GM12878 (cell line): ENCODE measurements at regions not wholly inside any gene's neighbourhood (a gene's known extent, or its start where the extent isn't known, plus 50 kb on each side); places are given as distances from the start of the nearest gene placed in this dataset.

Experiments used
- ATAC-seq: fragments of 200-7000 bp; cut with Tn5 transposase; 3 replicates; pipeline ENCODE4 v1.9.1; 2020; ENCODE audit warnings: mild to moderate bottlenecking, moderate library complexity
- BruUV-seq: library from RNA; stranded (reverse); fragments of 400-500 nt; replicated peaks from 2 replicates; lab custom pipeline; 2021; lab: Mats Ljungman, UMichigan
- CTCF ChIA-PET: fragments of 300-600 bp; sonication (Branson Sonifier 250); formaldehyde crosslinking; extraction: SDS; loops from one replicate; lab custom pipeline; 2021; ENCODE audit warnings: inconsistent platforms; lab: Yijun Ruan, JAX
- POLR2A ChIA-PET: fragments of 350-600 bp; formaldehyde crosslinking; extraction: SDS; loops from one replicate; lab custom pipeline; 2021; ENCODE audit warnings: inconsistent platforms; lab: Charles Lee
- RAD21 ChIA-PET: fragments of 300-600 bp; sonication (Branson Sonifier 250); formaldehyde crosslinking; loops from one replicate; lab custom pipeline; 2023; ENCODE audit warnings: antibody characterized with exemption; ENCODE audit not compliant: unreplicated experiment; lab: Charles Lee
- SMC1A ChIA-PET: fragments of 300-600 bp; sonication (Branson Sonifier 250); formaldehyde crosslinking; loops from one replicate; lab custom pipeline; 2023; ENCODE audit not compliant: unreplicated experiment, uncharacterized antibody; lab: Charles Lee
- DNase-seq: peaks from one replicate; pipeline ENCODE4 v3.0.0-alpha.2; 2011; ENCODE audit warnings: low read depth, low spot score
- FAIRE-seq: peaks from 3 replicates; lab custom pipeline; 2011; peaks lifted over from hg19 to GRCh38; lab: Jason Lieb, UNC
- H2AFZ ChIP-seq: 2 replicates; pipeline ENCODE4 v1.6.0; 2011; ENCODE audit warnings: low read depth, low read length, control low read depth; ENCODE audit not compliant: control insufficient read depth
- H3K27ac ChIP-seq: 2 replicates; pipeline ENCODE4 v1.5.1; 2011; ENCODE audit warnings: control low read depth; ENCODE audit not compliant: control insufficient read depth, insufficient read depth
- H3K27me3 ChIP-seq, 2 experiments: replicated peaks in 1 of 2; 2 replicates each; pipeline versions ENCODE4 v1.6.0 to v1.6.1; 2011; ENCODE audit warnings: low read length in 1 of 2; ENCODE audit not compliant: control insufficient read depth in 2 of 2, insufficient read depth in 2 of 2
- H3K36me3 ChIP-seq, 2 experiments: 2 replicates each; pipeline ENCODE4 v1.5.1; 2011; ENCODE audit warnings: low read length in 1 of 2; ENCODE audit not compliant: control insufficient read depth in 2 of 2, insufficient read depth in 2 of 2
- H3K4me1 ChIP-seq: 2 replicates; pipeline ENCODE4 v1.6.1; 2011; ENCODE audit warnings: mild to moderate bottlenecking, low read length, moderate library complexity, mixed read lengths; ENCODE audit not compliant: control insufficient read depth, insufficient read depth
- H3K4me2 ChIP-seq: 2 replicates; pipeline ENCODE4 v1.6.0; 2011; ENCODE audit warnings: control low read depth; ENCODE audit not compliant: control insufficient read depth, insufficient read depth
- H3K4me3 ChIP-seq: fragments of 200-600 bp; sonication (generic); 2 replicates; pipeline ENCODE4 v1.5.1; 2016
- H3K79me2 ChIP-seq: 2 replicates; pipeline ENCODE4 v1.6.0; 2011; ENCODE audit warnings: low read length; ENCODE audit not compliant: control insufficient read depth, insufficient read depth
- H3K9ac ChIP-seq: 2 replicates; pipeline ENCODE4 v1.8.0; 2011; ENCODE audit warnings: low read length, control low read depth, mixed read lengths; ENCODE audit not compliant: control insufficient read depth, insufficient read depth
- H3K9me3 ChIP-seq: replicated peaks from 3 replicates; pipeline ENCODE4 v1.5.1; 2011; ENCODE audit warnings: mild to moderate bottlenecking, low read length; ENCODE audit not compliant: control insufficient read depth, insufficient read depth
- H4K20me1 ChIP-seq: 2 replicates; pipeline ENCODE4 v1.6.0; 2011; ENCODE audit not compliant: control insufficient read depth, insufficient read depth
- BACH1 ChIP-seq: fragments of 450-650 bp; IDR thresholded peaks from 2 replicates; pipeline ENCODE4 v1.6.1; 2017; ENCODE audit warnings: mild to moderate bottlenecking, borderline replicate concordance
- BCLAF1 ChIP-seq: fragments of 450-650 bp; IDR thresholded peaks from 2 replicates; pipeline ENCODE4 v1.6.1; 2017; ENCODE audit warnings: antibody characterized with exemption, mild to moderate bottlenecking, moderate library complexity
- CBX5 ChIP-seq: sonication (generic); IDR thresholded peaks from 2 replicates; pipeline ENCODE4 v1.6.1; 2016; ENCODE audit warnings: low read depth, moderate library complexity, mild to moderate bottlenecking, inconsistent platforms
- DPF2 ChIP-seq: fragments of 450-650 bp; IDR thresholded peaks from 2 replicates; pipeline ENCODE4 v1.6.1; 2017; ENCODE audit warnings: mild to moderate bottlenecking
- GABPA ChIP-seq: IDR thresholded peaks from 2 replicates; pipeline ENCODE4 v1.6.1; 2014; ENCODE audit warnings: antibody characterized with exemption, low read depth, mild to moderate bottlenecking, inconsistent platforms
- IRF4 ChIP-seq: IDR thresholded peaks from 2 replicates; pipeline ENCODE4 v1.6.1; 2011; ENCODE audit warnings: low read depth, low read length
- JUND ChIP-seq: IDR thresholded peaks from 2 replicates; pipeline ENCODE4 v1.6.1; 2012; ENCODE audit warnings: low read depth, mild to moderate bottlenecking, low read length, improper control_type of control experiment, moderate library complexity
- NR2C1 ChIP-seq: fragments of 450-650 bp; IDR thresholded peaks from 2 replicates; pipeline ENCODE4 v1.6.1; 2017; ENCODE audit warnings: antibody characterized with exemption, mild to moderate bottlenecking, moderate library complexity
- PML ChIP-seq: IDR thresholded peaks from 2 replicates; pipeline ENCODE4 v1.6.1; 2012; ENCODE audit warnings: low read length, inconsistent platforms
- RB1 ChIP-seq: fragments of 450-650 bp; formaldehyde crosslinking; IDR thresholded peaks from 2 replicates; pipeline ENCODE4 v1.6.1; 2017; ENCODE audit warnings: mild to moderate bottlenecking, borderline replicate concordance
- SUZ12 ChIP-seq: fragments of 200-600 bp; sonication (generic); IDR thresholded peaks from one replicate; pipeline ENCODE4 v1.6.1; 2018; ENCODE audit warnings: antibody characterized with exemption, mild to moderate bottlenecking; ENCODE audit not compliant: unreplicated experiment
- YY1 ChIP-seq: IDR thresholded peaks from 2 replicates; pipeline ENCODE4 v1.6.1; 2011; ENCODE audit warnings: low read depth, mild to moderate bottlenecking, low read length
- ZNF24 ChIP-seq: fragments of 450-650 bp; IDR thresholded peaks from 2 replicates; pipeline ENCODE4 v1.6.1; 2017; ENCODE audit warnings: antibody characterized with exemption, mild to moderate bottlenecking
- ZNF274 ChIP-seq: IDR thresholded peaks from one replicate; pipeline ENCODE4 v1.8.0; 2011; ENCODE audit not compliant: insufficient read length, insufficient read depth
- WGBS: methylation state at CpG from one replicate; pipeline ENCODE4 v1.1.6; 2016; ENCODE audit warnings: low lambda C conversion rate; ENCODE audit not compliant: insufficient replicate concordance, insufficient coverage; ENCODE audit errors: missing lambda C conversion rate; 5-methylcytosine and 5-hydroxymethylcytosine counted together
- in situ Hi-C: fragments of 300-500 bp; cut with MboI; formaldehyde crosslinking; loops from 9 replicates; pipeline ENCODE4 v1.14.3; 2018; ENCODE audit warnings: mixed read lengths
- intact Hi-C: fragments of 100-400 bp; cut with micrococcal nuclease; formaldehyde crosslinking; loops from one replicate; pipeline ENCODE4 v1.14.2; 2022; ENCODE audit not compliant: unreplicated experiment

- TF ChIP-seq BCLAF1 (no peak), NR2C1 (no peak), ZNF274 (no peak), GABPA (no peak)
- TF ChIP-seq, all 136 proteins: peak for 0
Observed at GRCh38 chr3:1609416-1609815, 489.2 kb upstream of the CNTN4 start (continued).

- no peaks in the 10 kb centered on the region for H3K4me1 ChIP-seq
- POLR2A ChIA-PET = no interaction called here
- no peaks in the 10 kb centered on the region for H3K27me3 ChIP-seq
- no peak overlapping the region for H3K9ac ChIP-seq
- SMC1A ChIA-PET = no interaction called here
- H3K9me3 ChIP-seq = no peaks in the 10 kb centered on the region
- no peaks in the 10 kb centered on the region for H3K36me3 ChIP-seq
- BruUV-seq = no TSS peak
- no peaks in the 10 kb centered on the region for H3K79me2 ChIP-seq
- DNase-seq (no peak), FAIRE-seq (no peak), ATAC-seq (no peak)
- H3K4me2 ChIP-seq = no peak overlapping the region
- CTCF ChIA-PET = no interaction called here
- RAD21 ChIA-PET = no interaction called here
- in situ Hi-C loops = no loop called here
- intact Hi-C loops = no loop called here
- 3% methylated on average over 3 of the region's 3 CpGs for WGBS
- no peak for TF ChIP-seq IRF4
- TF ChIP-seq YY1 = no peak
- TF ChIP-seq ZNF24 = no peak
- no peak for TF ChIP-seq BCLAF1
- TF ChIP-seq RB1 = no peak
- TF ChIP-seq DPF2 = no peak
- no peak for TF ChIP-seq CBX5
- no peak for TF ChIP-seq PML
- TF ChIP-seq SUZ12 = no peak
- no peak for TF ChIP-seq JUND
- TF ChIP-seq BACH1 = no peak
- no peak overlapping the region for H2AFZ ChIP-seq
- H3K4me3 ChIP-seq = no peak overlapping the region
- no peak overlapping the region for H3K27ac ChIP-seq
- no peaks in the 10 kb centered on the region for H4K20me1 ChIP-seq
Observed at GRCh38 chr3:1611824-1612223, 486.8 kb upstream of the CNTN4 start.
